ENCODE measurements at regions not wholly inside any gene's neighbourhood (a gene's known extent, or its start where the extent isn't known, plus 50 kb on each side); places are given as distances from the start of the nearest gene placed in this dataset.
"Not testable (repeated sequence)": the region's sequence is repeated elsewhere in the genome, so short reads cannot be mapped to it uniquely, and the experiment has no call there.

- DNase-seq (ENCODE audit: low spot score) = no peak
Observed at GRCh38 chr6:15839969-15840541, 177.2 kb upstream of the DTNBP1 start.

DNA sequence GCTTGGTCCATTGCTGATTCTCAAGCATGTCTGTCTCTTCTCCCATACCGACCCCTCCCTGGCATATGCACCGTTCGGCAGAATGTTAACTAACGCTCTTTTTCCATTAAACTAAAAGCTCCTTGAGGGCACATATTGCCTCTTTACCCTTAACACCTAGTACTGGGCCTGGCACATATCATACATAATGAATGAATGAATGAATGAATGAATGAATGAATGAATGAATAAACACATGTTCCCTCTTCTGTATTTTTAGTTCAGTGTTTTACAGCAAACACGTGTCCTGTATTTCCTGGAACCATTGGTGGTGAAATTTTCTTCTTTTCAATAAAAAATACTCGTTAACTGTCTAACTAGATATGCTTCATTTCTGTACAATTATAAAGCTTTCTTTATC is 174.4 kb upstream of the DTNBP1 start:
- DNase-seq (ENCODE audit: low spot score) = no peak

DNA sequence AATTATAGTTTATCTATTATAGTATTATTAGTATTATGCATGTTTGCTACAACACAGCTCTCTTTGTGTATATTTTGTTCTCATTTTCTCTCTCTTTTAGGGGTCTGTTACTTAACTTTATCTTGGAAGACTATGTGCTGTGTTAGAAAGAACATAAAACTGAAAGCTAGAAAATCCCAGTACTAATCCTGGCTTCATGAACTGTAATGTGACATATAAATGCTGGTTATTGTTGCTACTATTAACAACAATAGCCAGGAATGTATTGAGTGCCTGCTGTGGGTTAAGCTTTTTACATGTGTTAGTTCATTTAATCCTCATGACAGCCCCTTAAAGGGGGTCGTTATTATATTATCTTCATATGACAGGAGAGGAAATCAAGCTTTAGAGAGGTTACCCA is 170.0 kb upstream of the DTNBP1 start:
- DNase-seq (ENCODE audit: low spot score) = no peak

GRCh38 chr6:15829156-15829555 is 166.3 kb upstream of the DTNBP1 start:
- no peak for DNase-seq (ENCODE audit: low spot score)

DNA sequence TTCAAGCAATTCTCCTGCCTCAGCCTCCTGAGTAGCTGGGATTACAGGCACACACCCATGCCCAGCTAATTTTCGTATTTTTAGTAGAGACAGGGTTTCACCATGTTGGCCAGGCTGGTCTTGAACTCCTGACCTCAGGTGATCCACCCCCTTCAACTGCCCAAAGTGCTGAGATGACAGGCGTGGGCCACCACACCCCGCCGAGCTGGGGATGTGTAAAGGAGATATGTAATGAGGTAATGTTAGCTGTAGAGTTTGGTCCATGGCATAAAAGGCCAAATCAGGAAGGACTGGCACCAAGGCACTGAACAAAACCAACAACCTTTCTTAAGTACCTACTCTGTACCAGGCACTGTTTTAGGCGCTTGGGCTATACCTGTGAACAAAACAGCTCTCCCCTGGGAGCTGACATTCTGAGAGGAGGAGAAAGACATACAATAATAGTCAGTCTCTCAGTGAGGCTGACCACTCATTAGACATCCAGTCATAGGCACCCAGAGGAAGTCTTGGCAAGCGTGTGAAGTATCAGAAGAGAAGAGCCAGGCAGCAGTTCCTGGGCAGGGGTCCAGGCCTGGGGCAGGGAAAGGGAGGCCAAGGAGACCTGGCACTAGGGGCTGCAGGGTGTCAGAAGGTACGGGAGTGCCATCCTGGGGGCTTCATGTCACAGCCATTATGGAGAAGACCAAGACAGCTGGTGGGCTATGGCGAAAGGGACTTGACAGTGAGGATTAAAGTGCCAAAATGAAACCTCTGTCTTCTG is 164.8 kb upstream of the DTNBP1 start:
- DNase-seq (ENCODE audit: low spot score) = no peak

DNA sequence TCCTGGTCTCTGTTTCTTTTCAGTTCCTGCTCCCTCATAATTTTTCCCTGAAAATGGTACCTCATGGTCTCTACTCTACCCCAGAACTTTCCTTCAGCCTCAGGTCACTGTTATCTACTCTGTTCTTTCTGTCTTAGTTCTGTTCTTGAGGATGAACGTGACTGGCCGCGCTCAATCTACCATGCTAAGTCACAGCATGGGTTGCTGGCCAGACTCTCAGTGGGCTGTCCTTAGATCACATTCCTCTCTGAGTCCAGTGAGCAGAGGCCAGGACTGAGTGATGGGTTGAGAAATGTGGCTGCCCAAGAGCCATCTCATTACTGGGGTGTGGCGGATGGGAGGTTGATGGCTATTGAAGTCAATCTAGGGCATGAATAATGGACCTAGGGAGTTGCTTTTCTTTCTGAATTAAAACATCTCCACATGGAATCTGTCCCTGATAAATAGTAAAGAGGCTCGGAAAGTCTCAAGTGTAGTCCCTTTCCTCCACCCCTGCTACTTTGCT is 164.0 kb upstream of the DTNBP1 start:
- DNase-seq (ENCODE audit: low spot score) = no peak

DNA sequence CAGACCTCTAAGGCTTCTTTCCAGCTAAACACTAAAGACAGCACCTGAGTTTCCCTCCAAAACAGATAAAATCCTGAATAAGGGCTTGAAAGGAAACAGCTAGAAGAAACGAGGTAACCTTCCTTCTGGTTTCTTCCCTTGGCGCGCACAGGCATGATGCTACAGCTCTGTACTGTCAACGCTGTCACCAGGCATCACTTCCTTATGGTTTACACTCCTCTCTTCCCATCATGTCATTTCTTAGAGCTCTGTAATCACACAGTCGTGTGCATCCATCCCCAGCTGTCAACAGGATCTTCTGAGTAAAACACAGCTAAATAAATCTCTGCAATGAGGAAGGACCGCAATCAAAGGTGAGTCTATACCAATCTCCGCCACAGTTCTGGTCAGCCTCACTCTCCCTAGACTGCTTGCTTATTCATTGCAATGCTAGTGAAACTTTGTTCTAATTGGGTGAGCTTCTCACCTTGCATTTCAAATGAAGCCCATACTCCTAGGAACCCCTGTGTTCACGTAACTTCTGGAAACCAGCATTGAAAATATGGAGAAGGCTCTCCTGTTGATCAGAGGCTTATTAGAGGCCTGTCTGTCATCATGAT is 162.6 kb upstream of the DTNBP1 start:
- DNase-seq (ENCODE audit: low spot score) = no peak

- no peak for DNase-seq (ENCODE audit: low spot score)
Observed at GRCh38 chr6:15824811-15825210, 162.0 kb upstream of the DTNBP1 start.

DNA sequence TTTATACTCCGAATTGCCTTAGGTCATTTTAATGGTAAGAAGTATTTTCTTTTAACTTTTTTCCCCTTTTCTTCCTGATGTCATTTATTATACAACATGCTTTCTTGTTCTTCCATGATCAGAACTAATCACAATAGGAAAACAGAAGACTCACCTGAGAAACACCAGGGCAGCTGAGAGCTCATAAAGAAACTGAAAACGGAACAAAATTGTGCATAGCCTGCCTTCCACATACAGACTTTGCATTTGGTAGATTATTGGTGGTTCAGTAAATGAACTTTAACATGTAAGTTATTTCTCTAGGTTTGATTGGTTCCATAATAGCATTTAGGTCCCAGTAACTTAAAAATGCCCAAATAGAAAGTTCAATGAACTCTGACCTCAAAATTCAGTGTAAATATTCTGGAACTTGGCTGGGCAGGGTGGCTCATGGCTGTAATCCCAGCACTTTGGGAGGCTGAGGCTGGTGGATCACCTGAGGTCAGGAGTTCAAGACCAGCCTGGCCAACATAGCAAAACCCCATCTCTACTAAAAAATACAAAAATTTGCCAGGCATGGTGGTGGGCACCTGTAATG is 161.1 kb upstream of the DTNBP1 start:
- no peak for DNase-seq (ENCODE audit: low spot score)

DNA sequence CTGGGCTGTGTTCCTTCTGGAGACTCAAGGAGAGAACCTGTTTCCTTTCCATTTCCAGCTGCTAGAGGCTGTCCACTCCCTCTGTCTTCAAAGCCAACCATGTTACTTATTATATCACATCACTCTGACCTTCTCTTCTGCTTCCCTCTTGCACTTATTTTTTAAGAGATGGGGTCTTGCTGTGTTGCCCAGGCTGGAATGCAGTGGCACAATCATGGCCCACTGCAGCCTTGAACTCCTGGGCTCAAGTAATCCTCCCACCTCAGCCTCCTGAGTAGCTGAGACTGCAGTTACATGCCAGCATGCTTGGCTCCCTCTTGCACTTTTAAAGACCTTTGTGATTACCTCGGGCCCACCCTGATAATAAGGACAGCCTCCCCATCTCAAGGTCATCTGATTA is 160.0 kb upstream of the DTNBP1 start:
- DNase-seq (ENCODE audit: low spot score) = no peak

- no peak for DNase-seq (ENCODE audit: low spot score)
Observed at GRCh38 chr6:15819841-15820240, 157.0 kb upstream of the DTNBP1 start.

DNA sequence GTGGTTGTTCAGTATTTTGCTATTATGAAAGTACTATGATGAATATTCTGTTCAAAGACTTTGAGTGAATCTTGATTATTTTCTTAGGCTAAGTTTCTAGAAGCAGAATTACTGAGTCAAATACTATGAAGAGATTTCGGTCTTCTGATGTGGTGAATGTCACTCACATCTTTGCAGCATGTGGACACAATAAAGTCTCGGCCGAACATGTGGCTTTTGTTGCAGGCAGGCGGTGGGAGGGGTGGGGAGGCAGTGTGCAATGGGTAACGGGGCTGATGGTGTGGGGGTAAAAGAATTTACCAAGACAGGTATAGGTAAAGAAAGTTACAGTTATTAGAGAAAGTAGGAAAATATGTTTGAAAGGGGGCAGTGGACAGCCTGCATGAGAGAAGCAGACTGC is 156.4 kb upstream of the DTNBP1 start:
- no peak for DNase-seq (ENCODE audit: low spot score)

- no peak for DNase-seq (ENCODE audit: low spot score)
Observed at GRCh38 chr6:15818491-15818890, 155.7 kb upstream of the DTNBP1 start.

- DNase-seq (ENCODE audit: low spot score) = no peak
Observed at GRCh38 chr6:15818044-15818443, 155.2 kb upstream of the DTNBP1 start.

- no peak for DNase-seq (ENCODE audit: low spot score)
Observed at GRCh38 chr6:15817100-15817499, 154.3 kb upstream of the DTNBP1 start.

DNA sequence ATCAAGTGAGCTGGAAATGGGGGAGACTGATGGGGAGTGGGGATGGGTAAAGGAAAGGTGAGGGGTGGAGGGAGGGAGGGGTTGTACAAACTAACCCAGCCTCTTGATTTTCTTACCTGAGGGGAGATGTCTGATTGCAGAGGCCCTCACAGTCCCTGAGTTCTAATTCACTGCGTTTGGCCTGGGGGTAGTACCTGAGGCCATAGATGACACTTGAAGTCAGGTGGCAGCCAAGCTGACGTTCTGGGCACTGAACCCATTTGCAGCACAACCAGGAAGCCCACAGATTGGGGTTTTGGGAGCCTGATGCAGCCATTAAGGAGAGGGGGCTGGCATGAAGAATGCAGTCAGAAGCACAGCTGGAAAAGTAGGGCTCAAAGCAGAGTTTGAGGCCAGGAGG is 153.8 kb upstream of the DTNBP1 start:
- no peak for DNase-seq (ENCODE audit: low spot score)

- DNase-seq (ENCODE audit: low spot score) = not testable (repeated sequence)
Observed at GRCh38 chr6:15813698-15814097, 150.9 kb upstream of the DTNBP1 start.

DNA sequence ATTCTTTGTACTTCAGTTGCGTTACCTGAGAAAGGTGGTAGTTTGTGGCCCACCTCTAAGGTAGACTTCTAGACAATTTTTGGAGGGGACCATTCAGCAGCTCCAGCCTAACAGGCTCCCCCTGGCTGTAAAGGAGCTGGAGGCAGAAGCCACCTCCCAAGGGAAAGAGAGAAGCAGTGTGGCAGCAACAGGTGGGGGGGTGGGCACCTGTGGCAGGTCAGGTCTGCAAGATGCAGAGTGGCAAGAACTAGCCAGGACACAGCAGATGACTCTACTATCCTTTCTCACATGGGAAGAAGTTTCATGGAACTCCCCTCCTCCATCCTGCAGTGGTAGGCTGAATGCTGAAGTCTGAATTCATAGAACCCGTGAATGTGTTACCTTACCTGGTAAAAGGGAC is 148.3 kb upstream of the DTNBP1 start:
- no peak for DNase-seq (ENCODE audit: low spot score)

DNA sequence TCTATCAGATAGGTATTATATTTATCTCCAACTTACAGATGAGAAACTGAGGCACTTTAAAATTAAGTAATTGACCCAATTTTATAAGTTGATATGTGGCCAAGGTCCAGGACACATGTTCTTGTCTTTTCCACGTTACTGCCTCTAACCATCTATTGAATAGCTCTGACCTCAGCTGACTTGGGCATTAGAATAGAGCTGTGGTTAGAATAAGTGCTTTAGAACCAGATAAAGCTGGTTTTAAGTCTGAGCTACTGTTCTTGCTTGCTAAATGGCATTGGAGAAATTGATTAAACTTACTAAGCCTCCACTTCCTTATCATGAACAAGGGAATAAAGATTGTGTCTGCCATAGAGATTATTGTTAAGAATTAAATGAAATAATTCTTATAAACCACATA is 147.8 kb upstream of the DTNBP1 start:
- no peak for DNase-seq (ENCODE audit: low spot score)

DNA sequence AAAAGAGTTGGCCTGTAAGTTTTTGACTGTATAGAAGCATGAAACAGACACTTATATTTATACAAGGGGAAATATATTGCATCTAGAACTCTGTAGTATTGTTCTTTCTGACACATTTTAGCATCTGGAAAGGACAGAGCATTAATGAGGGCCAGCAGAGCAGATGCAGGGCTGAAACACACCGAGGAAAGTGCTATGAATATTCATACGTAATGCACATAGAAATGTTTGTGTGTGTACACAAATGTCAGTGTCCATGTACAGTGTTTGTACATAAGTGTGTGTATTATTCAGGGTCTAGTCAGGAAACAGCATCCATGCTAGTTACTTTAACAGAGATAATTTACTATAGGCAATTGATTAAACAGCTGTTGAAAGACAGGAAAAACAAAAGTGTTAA is 146.5 kb upstream of the DTNBP1 start:
- no peak for DNase-seq (ENCODE audit: low spot score)

DNA sequence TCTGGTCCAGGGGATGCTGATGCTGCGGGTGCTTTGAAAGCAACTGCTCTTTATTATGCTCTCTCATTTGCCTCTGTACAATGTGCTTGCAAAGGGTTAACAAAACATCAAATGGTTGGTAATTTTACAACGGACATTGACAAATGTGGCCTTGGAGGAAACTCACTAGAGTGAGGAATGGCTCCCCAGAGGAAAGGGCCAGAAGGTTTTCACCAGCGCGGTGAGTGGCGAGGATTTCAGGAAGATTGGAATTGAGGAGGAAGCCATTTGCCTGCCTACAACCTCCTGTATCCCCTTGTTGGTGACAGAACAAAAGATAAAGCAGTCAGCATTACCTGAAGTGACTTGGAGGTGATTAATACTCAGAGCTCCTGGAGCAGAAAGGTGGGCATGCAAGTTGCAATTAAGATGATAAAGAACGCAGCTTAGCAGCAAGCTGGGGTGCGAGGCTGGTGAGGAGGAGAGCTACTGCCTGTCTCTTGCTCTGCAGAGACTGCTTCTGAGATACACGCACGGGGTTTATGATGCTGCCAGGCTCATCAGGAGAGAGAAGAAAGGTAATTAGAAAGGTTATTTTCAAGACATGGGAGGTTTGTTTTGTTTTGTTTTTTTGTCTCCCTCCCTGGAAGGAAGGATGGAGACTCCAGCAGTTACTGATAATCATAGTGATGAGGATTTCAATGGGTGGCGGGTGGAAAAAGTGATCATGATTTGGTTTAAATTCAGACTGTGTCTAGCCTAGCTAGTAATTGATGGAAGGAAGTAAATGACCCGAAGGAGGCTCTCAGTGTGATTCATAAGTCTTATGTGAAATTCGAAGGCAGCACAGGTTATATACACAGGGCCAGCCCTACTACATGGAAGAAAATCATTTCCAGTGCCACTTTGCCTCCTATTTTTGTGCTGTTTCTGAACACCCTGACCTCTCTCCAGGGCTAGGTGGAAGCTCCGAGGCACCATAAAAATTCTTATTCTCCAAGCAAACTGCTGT is 141.6 kb upstream of the DTNBP1 start:
- no peak for DNase-seq (ENCODE audit: low spot score)

DNA sequence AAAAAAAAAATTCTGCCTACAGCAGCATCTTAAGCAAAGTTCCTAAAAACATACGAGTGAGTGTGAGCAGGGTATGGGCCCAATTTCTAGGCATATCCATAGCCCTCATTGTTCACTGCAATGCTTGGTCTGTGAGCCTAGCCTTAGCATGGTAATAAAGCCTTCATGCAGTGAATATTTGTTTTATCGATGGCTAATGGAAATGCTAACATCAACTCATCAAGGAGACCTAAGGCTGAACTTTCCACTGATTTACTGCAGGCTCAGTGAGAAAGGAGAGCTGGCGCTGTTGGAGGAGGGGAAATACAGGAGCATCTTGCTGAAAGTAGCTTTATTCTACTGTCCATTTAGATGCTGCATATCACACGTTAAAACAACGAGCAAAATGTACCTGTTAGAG is 139.6 kb upstream of the DTNBP1 start:
- no peak for DNase-seq (ENCODE audit: low spot score)

Data from CD4-positive, alpha-beta T cell treated with Interleukin-15 for 4 hours (primary cell).